Small intestine (tissue), 7 donors: ENCODE measurements at regions not wholly inside any gene's neighbourhood (a gene's known extent, or its start where the extent isn't known, plus 50 kb on each side); places are given as distances from the start of the nearest gene placed in this dataset.
"Not testable (repeated sequence)": the region's sequence is repeated elsewhere in the genome, so short reads cannot be mapped to it uniquely, and the experiment has no call there.

ENCODE experiments used
- DNase-seq, 2 donors: peaks; one replicate each; pipeline versions ENCODE4 v3.0.0 to v3.0.0-alpha.2; 2013
- FAIRE-seq: peaks from 2 replicates; lab custom pipeline; 2012; peaks lifted over from hg19 to GRCh38; lab: Jason Lieb, UNC
- H3K27ac ChIP-seq, 3 donors: one replicate each; pipeline ENCODE4 v1.5.1; 2013; ENCODE audit warnings: low read length in 2 of 3, mild to moderate bottlenecking in 2 of 3, control low read depth in 1 of 3, inconsistent platforms in 1 of 3, low read depth in 1 of 3, moderate library complexity in 1 of 3
- H3K27me3 ChIP-seq, 3 donors: one replicate each; pipeline ENCODE4 v1.6.1; 2013; ENCODE audit warnings: low read length in 3 of 3, inconsistent platforms in 1 of 3; ENCODE audit not compliant: control insufficient read depth in 3 of 3, insufficient read depth in 3 of 3
- H3K36me3 ChIP-seq, 3 donors: one replicate each; pipeline ENCODE4 v1.6.1; 2013; ENCODE audit warnings: low read length in 3 of 3, inconsistent platforms in 1 of 3, low read depth in 1 of 3, mild to moderate bottlenecking in 1 of 3, moderate library complexity in 1 of 3; ENCODE audit not compliant: control insufficient read depth in 3 of 3, insufficient read depth in 2 of 3
- H3K4me1 ChIP-seq, 3 donors: one replicate each; pipeline ENCODE4 v1.6.1; 2013; ENCODE audit warnings: low read length in 2 of 3, inconsistent platforms in 1 of 3, low read depth in 1 of 3, mild to moderate bottlenecking in 1 of 3, moderate library complexity in 1 of 3; ENCODE audit not compliant: control insufficient read depth in 3 of 3, insufficient read depth in 2 of 3
- H3K4me3 ChIP-seq, 3 donors: one replicate each; pipeline ENCODE4 v1.5.1; 2013; ENCODE audit warnings: low read length in 3 of 3, control low read depth in 1 of 3, inconsistent platforms in 1 of 3, low read depth in 1 of 3, mild to moderate bottlenecking in 1 of 3, moderate library complexity in 1 of 3
- H3K9me3 ChIP-seq, 2 donors: one replicate each; pipeline ENCODE4 v1.6.1; 2013; ENCODE audit warnings: low read depth in 1 of 2, low read length in 1 of 2; ENCODE audit not compliant: control insufficient read depth in 2 of 2, insufficient read depth in 1 of 2
- WGBS, 3 donors: extraction: QIAGEN DNeasy Blood & Tissue Kit; methylation state at CpG; one replicate each; pipeline ENCODE4 v1.1.7; 2013; 5-methylcytosine and 5-hydroxymethylcytosine counted together
- donor health status: healthy with polysubstance abuse.
- donor health status: control.
- donor health status: control.
- donor health status: Bipolar disorder and iron deficiency.
- donor health status: healthy.

- FAIRE-seq, result no peak
- no peak for DNase-seq
- WGBS, 3 donors, result 80 to 83% (median 81%) methylated on average over 5 of the region's 5 CpGs
Observed at GRCh38 chr6:3960754-3961361, 111.7 kb downstream of the FAM50B start.

GRCh38 chr6:3961581-3962215, 112.5 kb downstream of the FAM50B start:
- DNase-seq, result no peak
- no peak overlapping the region for H3K4me3 ChIP-seq
- no peaks in the 10 kb centered on the region for H3K27me3 ChIP-seq
- no peaks in the 10 kb centered on the region for H3K9me3 ChIP-seq
- no peak overlapping the region for H3K27ac ChIP-seq
- H3K36me3 ChIP-seq, result no peaks in the 10 kb centered on the region
- no peak for FAIRE-seq
- no peaks in the 10 kb centered on the region for H3K4me1 ChIP-seq
- 78 to 86% (median 83%) methylated on average over 7 of the region's 7 CpGs for WGBS, 3 donors

More at GRCh38 chr6:3960754-3961361, 111.7 kb downstream of the FAM50B start:
- no peaks in the 10 kb centered on the region for H3K9me3 ChIP-seq
- no peaks in the 10 kb centered on the region for H3K4me1 ChIP-seq
- H3K27ac ChIP-seq, result no peak overlapping the region
- no peaks in the 10 kb centered on the region for H3K27me3 ChIP-seq
- H3K36me3 ChIP-seq, result no peaks in the 10 kb centered on the region
- no peak overlapping the region for H3K4me3 ChIP-seq

GRCh38 chr6:3962291-3963280, 113.4 kb downstream of the FAM50B start:
- H3K27ac ChIP-seq, result no peak overlapping the region
- DNase-seq (no peak), FAIRE-seq (no peak)
- no peaks in the 10 kb centered on the region for H3K36me3 ChIP-seq
- no peak overlapping the region for H3K4me3 ChIP-seq
- 87 to 88% (median 87%) methylated on average over 7 of the region's 7 CpGs for WGBS, 3 donors
- no peaks in the 10 kb centered on the region for H3K4me1 ChIP-seq
- H3K27me3 ChIP-seq, result no peaks in the 10 kb centered on the region
- no peaks in the 10 kb centered on the region for H3K9me3 ChIP-seq

GRCh38 chr6:3963426-3963825, 114.3 kb downstream of the FAM50B start:
- no peak for FAIRE-seq
- no peaks in the 10 kb centered on the region for H3K27me3 ChIP-seq
- no peak overlapping the region for H3K4me3 ChIP-seq
- H3K36me3 ChIP-seq, result no peaks in the 10 kb centered on the region
- WGBS, 3 donors, result 80 to 88% (median 81%) methylated on average over 4 of the region's 4 CpGs
- H3K27ac ChIP-seq, result no peak overlapping the region
- DNase-seq, result no peak
- no peaks in the 10 kb centered on the region for H3K9me3 ChIP-seq
- no peaks in the 10 kb centered on the region for H3K4me1 ChIP-seq

- no peak for FAIRE-seq
Observed at GRCh38 chr6:3965071-3965718, 113.7 kb downstream of the FAM217A start.

GRCh38 chr6:3966426-3966825, 112.5 kb downstream of the FAM217A start:
- Histone ChIP-seq H3K4me1 (no peaks in the 10 kb centered on the region), H3K4me3 (no peak overlapping the region), H3K36me3 (no peaks in the 10 kb centered on the region), H3K27ac (no peak overlapping the region), H3K9me3 (no peaks in the 10 kb centered on the region), H3K27me3 (no peaks in the 10 kb centered on the region)
- DNase-seq (no peak), FAIRE-seq (no peak)
- 87 to 92% (median 88%) methylated on average over 9 of the region's 9 CpGs for WGBS, 3 donors

More at GRCh38 chr6:3965071-3965718, 113.7 kb downstream of the FAM217A start:
- no peaks in the 10 kb centered on the region for H3K36me3 ChIP-seq
- no peaks in the 10 kb centered on the region for H3K4me1 ChIP-seq
- no peak overlapping the region for H3K27ac ChIP-seq
- no peaks in the 10 kb centered on the region for H3K27me3 ChIP-seq
- H3K9me3 ChIP-seq, result no peaks in the 10 kb centered on the region
- WGBS, 3 donors, result 81 to 86% (median 86%) methylated on average over 12 of the region's 12 CpGs
- no peak for DNase-seq
- H3K4me3 ChIP-seq, result no peak overlapping the region

- no peak for FAIRE-seq
- H3K27me3 ChIP-seq, result no peaks in the 10 kb centered on the region
- H3K27ac ChIP-seq, result no peak overlapping the region
- no peaks in the 10 kb centered on the region for H3K4me1 ChIP-seq
- no peak for DNase-seq
- no peaks in the 10 kb centered on the region for H3K36me3 ChIP-seq
- 91 to 97% (median 93%) methylated on average over 5 of the region's 5 CpGs for WGBS, 3 donors
- no peaks in the 10 kb centered on the region for H3K9me3 ChIP-seq
- H3K4me3 ChIP-seq, result no peak overlapping the region
Observed at GRCh38 chr6:3970097-3970496, 108.8 kb downstream of the FAM217A start.

GRCh38 chr6:3973152-3973551, 105.8 kb downstream of the FAM217A start:
- not testable (repeated sequence) for H3K4me3 ChIP-seq, H3K27me3 ChIP-seq, H3K4me1 ChIP-seq, DNase-seq, H3K36me3 ChIP-seq, H3K27ac ChIP-seq, FAIRE-seq, H3K9me3 ChIP-seq
- 92 to 94% (median 92%) methylated on average over 3 of the region's 3 CpGs for WGBS, 3 donors
